Glutamatergic neuron (in vitro differentiated cells): ENCODE measurements at regions not wholly inside any gene's neighbourhood (a gene's known extent, or its start where the extent isn't known, plus 50 kb on each side); places are given as distances from the start of the nearest gene placed in this dataset.

Experiments used
- DNase-seq: peaks from one replicate; pipeline ENCODE4 v3.0.0; 2022
- H3K27ac Mint-ChIP-seq: one replicate; pipeline ENCODE4 v1.8.0; 2020; ENCODE audit warnings: mild to moderate bottlenecking, mixed read lengths, inconsistent platforms; ENCODE audit not compliant: unreplicated experiment
- H3K27me3 Mint-ChIP-seq: one replicate; pipeline ENCODE4 v1.8.0; 2020; ENCODE audit warnings: mild to moderate bottlenecking, moderate library complexity, mixed read lengths, inconsistent platforms; ENCODE audit not compliant: unreplicated experiment
- H3K36me3 Mint-ChIP-seq: one replicate; pipeline ENCODE4 v1.8.0; 2020; ENCODE audit warnings: mild to moderate bottlenecking, mixed read lengths, inconsistent platforms; ENCODE audit not compliant: unreplicated experiment
- H3K4me1 Mint-ChIP-seq: one replicate; pipeline ENCODE4 v1.8.0; 2020; ENCODE audit warnings: mild to moderate bottlenecking, low read depth, mixed read lengths, inconsistent platforms; ENCODE audit not compliant: unreplicated experiment
- H3K4me3 Mint-ChIP-seq: one replicate; pipeline ENCODE4 v1.8.0; 2020; ENCODE audit warnings: mild to moderate bottlenecking, mixed read lengths, inconsistent platforms; ENCODE audit not compliant: unreplicated experiment
- H3K9me3 Mint-ChIP-seq: one replicate; pipeline ENCODE4 v1.8.0; 2020; ENCODE audit warnings: mild to moderate bottlenecking, moderate library complexity, mixed read lengths, inconsistent platforms; ENCODE audit not compliant: unreplicated experiment
- CTCF ChIP-seq: fragments of 200-600 bp; sonication (generic); IDR thresholded peaks from one replicate; pipeline ENCODE4 v1.5.0; 2021; ENCODE audit not compliant: partially characterized antibody, unreplicated experiment

- H3K4me3 Mint-ChIP-seq = no peak overlapping the region
- peaks cover 3% of the 10 kb centered on the region for H3K27me3 Mint-ChIP-seq
- no peaks in the 10 kb centered on the region for H3K36me3 Mint-ChIP-seq
- DNase-seq = no peak
- no peak overlapping the region for H3K27ac Mint-ChIP-seq
- peaks cover 7% of the 10 kb centered on the region for H3K9me3 Mint-ChIP-seq
- peaks cover 2% of the 10 kb centered on the region for H3K4me1 Mint-ChIP-seq
- TF ChIP-seq CTCF = no peak
Observed at GRCh38 chr20:46791722-46792416, 82.4 kb downstream of the SLC2A10 start.

- no peak overlapping the region for H3K27ac Mint-ChIP-seq
- H3K27me3 Mint-ChIP-seq = peaks cover 3% of the 10 kb centered on the region
- H3K36me3 Mint-ChIP-seq = peaks cover 7% of the 10 kb centered on the region
- H3K9me3 Mint-ChIP-seq = peaks cover 8% of the 10 kb centered on the region
- no peak for DNase-seq
- peaks cover 18% of the 10 kb centered on the region for H3K4me1 Mint-ChIP-seq
- no peak overlapping the region for H3K4me3 Mint-ChIP-seq
- TF ChIP-seq CTCF = no peak
Observed at GRCh38 chr20:46797206-46797605, 87.8 kb downstream of the SLC2A10 start.

DNA sequence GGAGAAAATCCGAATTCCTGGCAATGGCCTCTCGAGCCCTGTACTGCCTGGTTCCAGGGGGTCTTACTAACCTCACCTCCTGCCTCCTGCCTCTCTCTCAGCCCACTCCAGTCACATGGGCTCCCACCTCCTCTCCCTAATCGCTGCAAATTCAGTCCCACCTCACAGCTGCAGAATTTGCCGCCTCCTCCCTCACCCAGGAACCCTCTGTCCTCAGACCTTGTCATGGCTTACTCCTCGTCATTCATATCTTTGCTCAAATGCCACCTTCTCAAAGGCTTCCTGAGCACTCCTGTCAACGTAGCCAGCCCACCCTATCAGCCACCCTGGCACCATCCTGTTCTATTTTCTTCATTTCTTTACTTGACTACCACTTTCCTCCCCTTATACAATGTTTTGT is 89.0 kb downstream of the SLC2A10 start:
- peaks cover 30% of the 10 kb centered on the region for H3K4me1 Mint-ChIP-seq
- H3K4me3 Mint-ChIP-seq = no peak overlapping the region
- no peak overlapping the region for H3K27ac Mint-ChIP-seq
- peaks cover 5% of the 10 kb centered on the region for H3K9me3 Mint-ChIP-seq
- peaks cover 5% of the 10 kb centered on the region for H3K27me3 Mint-ChIP-seq
- H3K36me3 Mint-ChIP-seq = peaks cover 8% of the 10 kb centered on the region
- DNase-seq = no peak
- TF ChIP-seq CTCF = no peak

- Mint-ChIP-seq H3K4me1 (peaks cover 39% of the 10 kb centered on the region), H3K4me3 (peak overlapping the region; percentile 44), H3K9me3 (peaks cover 8% of the 10 kb centered on the region), H3K27me3 (peaks cover 12% of the 10 kb centered on the region), H3K36me3 (peaks cover 8% of the 10 kb centered on the region), H3K27ac (peak overlapping the region; percentile 92)
- no peak for TF ChIP-seq CTCF
- DNase-seq = no peak
Observed at GRCh38 chr20:46799781-46800408, 90.4 kb downstream of the SLC2A10 start.

DNA sequence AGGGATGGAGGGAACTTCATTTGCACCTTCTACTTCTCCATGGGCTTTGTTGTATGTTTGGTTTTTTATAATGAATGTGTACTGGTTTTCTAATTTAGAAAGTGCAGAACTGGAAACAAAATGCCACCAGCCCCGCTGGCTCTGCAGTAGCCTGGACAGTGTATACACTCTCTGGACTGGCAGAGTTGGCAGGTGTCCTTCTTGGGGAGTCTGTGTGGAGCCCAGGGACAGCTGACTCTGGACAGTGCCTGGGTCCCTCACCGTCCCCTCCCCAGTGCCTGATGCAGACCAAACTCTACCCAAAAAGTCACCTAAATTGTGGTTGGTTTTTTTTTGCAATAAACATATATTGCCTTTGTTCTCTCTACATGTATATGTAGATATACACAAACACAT is 91.0 kb downstream of the SLC2A10 start:
- Mint-ChIP-seq H3K9me3 (peaks cover 8% of the 10 kb centered on the region), H3K36me3 (peaks cover 8% of the 10 kb centered on the region), H3K27me3 (peaks cover 12% of the 10 kb centered on the region), H3K4me3 (no peak overlapping the region), H3K27ac (peak overlapping the region; percentile 92), H3K4me1 (peaks cover 40% of the 10 kb centered on the region)
- no peak for TF ChIP-seq CTCF
- DNase-seq = no peak
